Retina (tissue), 1 donor: ENCODE measurements at regions not wholly inside any gene's neighbourhood (a gene's known extent, or its start where the extent isn't known, plus 50 kb on each side); places are given as distances from the start of the nearest gene placed in this dataset.

Source experiments
- DNase-seq: peaks from one replicate; pipeline ENCODE4 v3.0.0-alpha.2; 2016

GRCh38 chr1:214208460-214208859, 72.5 kb upstream of the SMYD2 start:
- DNase-seq = peak; percentile 65

- no peak for DNase-seq
Measured at GRCh38 chr1:214209260-214209808, 71.6 kb upstream of the SMYD2 start.

DNA sequence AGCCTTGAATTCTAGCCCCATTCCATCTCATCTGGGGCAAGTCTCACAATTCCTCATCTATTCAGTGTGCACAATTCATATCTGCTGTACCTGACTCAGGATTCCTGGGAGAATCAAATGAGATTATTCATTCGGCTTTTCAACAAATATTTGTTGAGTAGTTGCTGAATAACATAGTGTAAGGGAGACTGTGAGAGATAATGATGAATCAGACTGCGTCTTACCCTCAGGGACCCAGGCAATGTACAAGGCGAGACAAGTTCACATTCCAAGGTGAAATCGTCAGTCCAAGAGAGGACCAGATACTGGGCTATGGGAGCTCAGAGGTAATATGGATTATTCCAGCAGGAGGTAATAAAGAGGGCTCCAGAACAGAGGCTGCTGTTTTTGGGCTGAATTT, 67.8 kb upstream of the SMYD2 start:
- no peak for DNase-seq

DNA sequence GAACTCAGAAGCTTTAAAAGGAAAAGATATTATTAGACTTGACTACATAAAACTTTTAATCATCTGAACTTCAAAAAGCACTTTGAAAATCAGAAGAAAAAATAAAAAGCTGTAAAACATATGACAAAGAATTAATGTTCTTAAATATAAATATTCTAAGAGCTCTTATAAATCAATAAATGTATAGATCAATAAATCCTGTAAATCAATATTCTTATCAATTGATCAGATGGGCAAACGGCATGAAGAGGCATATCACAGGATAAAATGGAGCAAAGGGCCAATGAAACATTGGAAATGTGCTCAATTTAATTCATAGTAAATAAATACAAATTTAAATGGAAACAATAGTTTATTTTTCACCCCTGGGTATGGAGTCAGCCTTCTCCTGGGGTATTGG, 66.1 kb upstream of the SMYD2 start:
- no peak for DNase-seq

DNA sequence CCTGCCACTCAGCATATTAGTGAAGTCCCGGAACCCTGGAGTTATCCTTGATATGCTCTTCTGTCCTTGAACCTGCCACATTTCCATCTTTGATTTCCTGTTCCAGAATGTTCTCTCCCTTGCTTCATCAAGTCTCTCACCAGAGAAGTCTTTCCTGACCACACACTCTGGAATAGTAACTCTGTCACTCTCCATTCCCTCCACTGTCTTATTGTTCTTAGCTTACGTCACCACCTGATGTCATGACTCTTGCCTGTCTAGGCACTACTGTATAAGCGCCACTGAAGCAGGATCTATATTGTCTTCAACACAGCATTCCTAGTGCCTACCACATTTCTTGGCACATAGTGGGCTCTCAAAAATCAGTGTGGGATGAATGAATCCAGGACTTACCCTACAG, 65.4 kb upstream of the SMYD2 start:
- DNase-seq = no peak

DNA sequence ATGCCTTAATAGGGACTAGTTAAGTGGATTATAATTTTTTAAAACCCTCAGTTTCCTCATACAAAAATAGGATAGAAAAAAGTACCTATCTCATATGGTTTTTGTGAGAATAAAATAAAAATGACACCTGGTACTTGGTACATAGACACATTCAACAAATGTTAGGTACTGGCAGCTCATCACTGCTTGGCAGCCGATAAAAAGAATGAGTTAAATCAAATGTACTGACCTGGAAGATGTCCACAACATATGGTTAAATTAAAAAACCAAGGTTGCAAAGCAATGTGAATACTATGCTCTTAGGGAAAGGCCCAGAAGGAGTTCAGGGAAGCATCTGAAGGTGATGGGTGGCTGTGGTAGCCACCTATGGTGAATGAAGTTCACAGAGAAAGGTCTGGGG, 64.9 kb upstream of the SMYD2 start:
- DNase-seq = no peak

DNA sequence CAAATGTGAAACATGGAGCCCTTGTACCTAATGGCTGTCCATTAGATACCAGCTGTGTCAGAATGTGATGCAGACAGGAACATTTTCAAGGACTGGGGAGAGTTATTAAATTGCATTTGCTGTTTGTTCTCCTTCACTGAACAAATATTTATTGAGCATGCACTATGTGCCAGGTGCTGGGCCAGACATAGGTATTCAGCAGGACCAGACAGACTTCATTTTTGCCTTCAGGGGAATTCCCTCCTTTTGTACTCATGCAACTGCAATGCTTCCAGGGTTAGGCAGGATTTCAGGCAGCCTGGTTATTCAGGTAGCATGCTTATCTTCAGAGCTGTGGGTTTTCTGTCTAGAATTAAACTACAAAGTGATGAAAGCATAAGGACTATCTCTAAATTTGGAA, 64.2 kb upstream of the SMYD2 start:
- DNase-seq = no peak

GRCh38 chr1:214219902-214220301, 61.1 kb upstream of the SMYD2 start:
- DNase-seq = no peak

DNA sequence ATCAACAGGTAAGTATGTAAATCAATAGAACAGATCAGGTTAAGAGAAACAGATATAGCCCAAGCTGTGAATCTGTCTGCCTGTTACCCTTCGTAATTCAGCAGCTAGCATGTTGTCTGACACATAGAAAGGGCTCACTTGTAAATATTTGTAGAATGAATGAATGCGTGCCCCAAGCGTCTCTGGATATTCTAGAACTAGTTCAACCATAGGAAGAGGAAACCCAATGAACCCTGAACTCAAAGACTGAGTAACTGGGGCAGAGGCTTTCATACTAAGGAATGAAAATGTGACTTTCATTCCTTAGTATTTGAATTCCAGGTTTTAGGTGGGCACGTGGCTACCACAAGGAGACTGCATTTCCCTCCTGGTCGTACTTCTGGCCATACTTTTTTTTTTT, 60.1 kb upstream of the SMYD2 start:
- no peak for DNase-seq

DNA sequence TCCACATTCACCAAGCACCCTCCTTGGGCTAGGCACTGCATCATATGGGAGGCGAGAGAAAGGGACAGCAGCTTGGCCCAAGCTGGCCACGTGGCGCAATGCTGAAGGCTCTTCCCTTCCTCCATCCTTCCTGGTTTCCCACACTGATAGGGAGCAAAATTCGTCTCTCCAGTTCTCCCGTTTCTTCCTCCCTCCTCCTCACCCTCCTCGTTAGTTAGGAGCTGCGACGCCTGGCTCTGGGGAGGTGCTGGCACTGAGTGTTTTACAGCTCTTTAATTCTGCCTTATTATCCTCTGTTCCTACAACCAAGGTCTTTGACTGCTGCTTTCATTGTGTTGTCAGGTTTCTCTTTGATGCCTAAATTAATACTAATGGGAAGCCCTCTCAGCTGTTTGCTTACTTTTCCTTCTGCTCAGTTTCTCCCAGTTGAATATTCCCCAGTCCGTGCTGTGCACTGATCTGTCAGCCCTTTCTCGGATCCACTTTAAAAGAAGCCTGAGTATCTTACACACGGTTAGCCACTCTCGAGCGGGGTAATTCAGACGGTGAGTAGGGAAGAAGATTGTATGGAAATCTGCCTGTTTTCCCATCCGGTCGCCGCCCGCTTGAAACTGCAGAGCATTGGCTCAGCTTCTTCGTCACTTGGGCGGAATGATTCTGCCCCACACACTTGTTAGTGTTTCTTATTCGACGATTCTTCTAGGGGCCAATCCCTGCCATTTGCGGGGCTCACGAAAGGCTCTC, 56.2 kb upstream of the SMYD2 start:
- DNase-seq = peak; percentile 65

DNA sequence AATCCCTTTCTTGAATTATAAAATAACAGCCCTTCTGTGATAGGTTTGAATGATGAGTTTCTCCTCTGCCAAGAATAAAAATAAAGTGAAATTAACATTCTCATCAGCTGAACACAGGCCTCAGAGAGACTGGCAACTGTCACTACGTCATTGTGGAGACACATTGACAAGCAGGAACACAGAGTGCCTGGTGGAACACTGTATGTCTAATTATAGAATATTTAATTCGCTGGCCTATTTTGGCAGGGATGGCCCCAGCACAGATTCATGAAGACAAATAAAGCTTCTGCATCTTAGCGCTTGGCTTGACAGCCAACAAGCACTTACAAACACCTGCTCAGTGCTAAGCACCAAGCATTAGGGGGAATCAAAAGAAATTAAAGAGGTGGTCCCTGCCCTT, 52.0 kb upstream of the SMYD2 start:
- DNase-seq = no peak

GRCh38 chr1:214229736-214230135, 51.2 kb upstream of the SMYD2 start:
- DNase-seq = no peak
